Stimulated activated CD4-positive, alpha-beta T cell treated with anti-CD3 and anti-CD28 coated beads, Interleukin-15, amount 100 ng/mL, for 1 hour (primary cell): ENCODE measurements at regions not wholly inside any gene's neighbourhood (a gene's known extent, or its start where the extent isn't known, plus 50 kb on each side); places are given as distances from the start of the nearest gene placed in this dataset.

ENCODE experiments used
- DNase-seq, 2 donors: peaks; one replicate each; pipeline ENCODE4 v3.0.0-alpha.2; 2020; ENCODE audit warnings: low read depth in 1 of 2, low spot score in 1 of 2

DNA sequence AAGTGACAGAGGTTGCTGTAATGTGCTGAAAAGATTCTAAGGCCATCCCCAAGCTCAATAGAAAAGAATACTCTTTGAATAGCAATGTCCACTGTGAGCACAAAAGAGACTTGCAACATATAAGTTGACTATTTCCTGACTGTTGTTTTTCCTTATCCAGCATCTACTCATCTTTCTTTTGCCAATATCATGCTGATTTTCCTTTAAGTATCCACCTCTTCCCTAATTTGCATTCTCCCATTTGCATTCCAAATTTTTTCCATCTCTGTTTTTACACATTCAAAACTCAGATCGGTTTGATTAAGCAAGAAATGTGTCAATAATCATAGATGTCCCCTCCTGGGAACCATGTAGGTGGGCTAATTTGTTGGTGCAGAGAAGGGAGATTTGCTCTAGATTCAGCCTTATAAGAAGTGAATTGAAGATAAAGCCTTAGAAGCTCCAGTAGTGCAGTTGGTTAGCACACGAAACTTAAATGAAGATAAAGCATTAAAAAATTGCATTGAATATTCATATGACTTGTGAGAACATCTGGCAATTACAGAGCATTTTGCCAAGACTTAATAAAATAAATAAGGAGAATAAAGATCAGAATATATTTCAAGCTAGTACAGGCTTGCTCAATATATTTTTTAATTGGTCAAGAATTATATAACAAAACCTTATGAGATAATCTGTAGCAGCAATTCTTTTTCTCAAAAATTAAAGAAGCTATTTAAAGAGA, 267.6 kb downstream of the TMEM167A start:
- DNase-seq: no peak

DNA sequence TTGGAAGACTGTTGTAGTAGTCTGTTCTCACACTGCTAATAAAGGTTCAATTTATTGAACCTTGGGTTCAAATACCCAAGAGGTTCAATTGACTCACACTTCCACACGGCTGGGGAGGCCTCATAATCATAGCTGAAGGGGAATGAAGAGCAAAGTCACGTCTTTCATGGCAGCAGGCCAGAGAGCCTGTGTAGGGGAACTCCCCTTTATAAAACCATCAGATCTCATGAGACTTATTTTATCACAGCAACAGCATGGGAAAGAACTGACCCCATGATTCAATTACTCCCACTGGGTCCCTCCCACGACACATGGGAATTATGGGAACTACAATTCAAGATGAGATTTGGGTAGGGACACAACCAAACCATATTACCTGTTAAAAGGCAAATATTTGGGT, 268.2 kb downstream of the TMEM167A start:
- DNase-seq: no peak

DNA sequence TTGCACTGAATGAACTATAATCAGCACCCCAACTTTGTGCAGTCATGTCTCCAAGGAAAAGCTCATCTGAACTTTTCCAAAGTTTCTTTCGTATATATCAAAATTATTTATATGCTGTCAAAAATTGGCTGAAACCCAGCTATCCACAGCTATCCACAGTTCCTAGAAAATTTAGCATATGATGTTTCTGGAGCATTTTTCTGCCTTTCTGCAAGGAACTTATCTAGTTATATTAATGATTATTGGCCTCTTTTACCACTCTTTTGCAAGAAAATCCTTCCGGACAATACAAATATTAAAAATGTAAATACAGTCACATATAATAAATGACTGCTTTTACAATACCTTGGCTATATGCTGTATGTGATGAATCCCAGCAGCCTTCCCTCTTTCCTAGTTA, 270.2 kb downstream of the TMEM167A start:
- DNase-seq: no peak

DNA sequence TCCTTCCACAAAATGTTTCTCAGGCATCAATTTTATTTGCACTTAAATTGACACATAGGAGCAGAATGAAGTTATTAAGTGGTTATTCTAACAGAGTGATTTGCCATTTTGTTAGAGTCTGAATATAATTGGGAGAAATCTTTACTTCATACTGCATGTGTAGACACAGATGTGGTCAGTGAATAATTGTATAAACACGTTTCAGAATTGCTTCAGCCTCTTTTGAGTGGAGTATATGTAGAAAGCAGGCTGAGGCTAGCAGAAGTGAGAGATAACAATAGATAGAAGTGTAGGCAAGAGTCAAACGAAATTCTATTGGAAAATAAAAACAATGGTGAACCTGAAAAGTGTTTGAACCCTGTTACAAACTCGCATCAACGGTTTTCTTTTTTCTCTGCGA, 270.7 kb downstream of the TMEM167A start:
- DNase-seq: no peak

DNA sequence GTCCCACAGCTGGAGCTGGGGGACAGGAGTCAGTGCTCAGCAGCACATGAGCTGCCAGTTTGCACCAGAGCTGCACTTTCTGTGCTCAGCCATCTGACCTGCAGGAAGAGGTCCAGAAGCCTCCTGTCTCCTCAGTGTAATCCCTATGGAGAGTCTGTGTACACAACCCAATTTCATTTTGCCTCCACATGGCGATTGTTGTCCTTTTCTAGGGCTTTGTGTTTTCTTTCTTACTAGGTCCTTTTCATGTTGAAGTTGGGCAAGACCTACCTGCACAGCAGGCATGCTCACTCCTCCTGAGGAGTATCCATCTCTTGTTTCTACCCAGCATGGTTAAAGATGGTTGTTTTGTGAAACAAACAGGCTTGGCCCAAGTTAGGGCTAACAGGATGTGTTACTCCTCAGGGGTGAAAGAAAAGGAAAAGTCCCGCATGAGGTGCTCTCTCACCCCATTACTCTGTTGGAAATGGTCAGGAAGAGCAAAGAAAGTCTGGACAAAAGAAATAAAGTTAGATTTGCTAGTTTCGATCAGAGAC, 273.0 kb downstream of the TMEM167A start:
- DNase-seq: no peak

DNA sequence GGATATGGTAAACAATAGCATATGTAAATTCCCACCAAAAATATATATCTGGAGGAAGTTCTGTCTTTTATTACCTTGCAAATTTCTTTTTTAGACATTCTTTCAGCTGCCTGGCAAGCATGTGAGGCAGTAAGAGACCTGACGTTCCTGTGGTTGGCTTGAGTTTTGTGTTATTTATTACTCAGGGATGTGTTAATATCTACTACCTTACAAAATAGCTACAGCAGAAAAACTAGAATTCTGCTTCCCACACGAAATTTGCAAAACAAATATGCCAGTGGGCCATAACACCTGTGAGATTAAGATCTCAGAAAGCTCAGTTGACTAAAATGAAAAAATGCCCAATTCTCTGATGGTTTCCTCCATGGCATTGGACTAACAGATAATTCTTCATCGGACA, 274.2 kb downstream of the TMEM167A start:
- DNase-seq: no peak

DNA sequence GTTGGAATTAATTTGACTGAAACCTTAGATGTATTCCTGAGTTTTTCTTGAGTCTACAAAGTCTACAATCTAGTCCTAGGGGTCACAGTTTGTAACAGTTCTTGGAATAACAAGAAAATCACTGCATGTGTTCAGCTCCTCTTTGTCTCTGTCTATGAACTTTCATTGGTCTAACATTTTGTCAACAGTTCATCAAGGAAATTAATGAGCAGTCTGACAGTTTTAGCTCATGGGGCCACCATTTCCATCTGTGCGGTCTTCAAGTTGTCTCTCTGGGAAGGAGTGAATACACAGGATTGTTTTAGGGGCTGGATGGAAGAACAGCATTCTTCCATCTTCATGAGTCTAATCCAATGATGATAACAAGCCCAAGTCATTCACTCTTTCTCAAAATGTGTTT, 276.4 kb downstream of the TMEM167A start:
- DNase-seq: no peak

DNA sequence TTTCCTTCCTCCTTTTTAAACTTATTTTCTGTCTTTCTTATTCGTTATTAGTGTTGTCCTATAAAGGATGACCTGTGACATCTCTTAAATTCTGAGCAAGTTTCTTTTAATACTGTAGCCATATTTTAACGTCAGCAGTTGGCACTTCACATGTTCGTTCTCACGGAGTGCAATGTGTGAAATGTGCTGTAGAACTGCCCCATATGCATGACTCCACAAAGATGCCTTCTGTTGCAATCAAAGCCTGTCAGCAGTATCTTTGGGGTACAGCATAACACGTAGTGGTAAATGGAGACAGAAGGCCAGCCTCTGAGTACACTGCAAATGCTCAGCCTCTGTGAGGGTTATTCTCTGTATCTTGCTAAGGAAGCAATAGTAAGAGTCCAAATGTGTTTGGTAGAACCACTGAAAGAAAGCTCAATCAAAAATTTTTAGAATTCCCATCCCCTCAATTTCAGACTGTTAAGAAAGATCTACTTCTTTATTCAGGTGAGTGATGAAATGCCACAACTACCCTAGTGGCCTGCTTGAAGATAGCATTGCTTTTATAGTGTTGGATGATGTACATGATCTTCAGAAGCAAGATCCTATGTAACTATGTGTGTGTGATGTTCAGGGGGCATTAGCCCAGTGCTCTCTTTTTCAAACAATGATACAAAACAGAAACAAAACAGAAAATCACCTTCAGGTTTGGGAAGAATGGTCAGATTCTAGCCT, 277.7 kb downstream of the TMEM167A start:
- no peak for DNase-seq

DNA sequence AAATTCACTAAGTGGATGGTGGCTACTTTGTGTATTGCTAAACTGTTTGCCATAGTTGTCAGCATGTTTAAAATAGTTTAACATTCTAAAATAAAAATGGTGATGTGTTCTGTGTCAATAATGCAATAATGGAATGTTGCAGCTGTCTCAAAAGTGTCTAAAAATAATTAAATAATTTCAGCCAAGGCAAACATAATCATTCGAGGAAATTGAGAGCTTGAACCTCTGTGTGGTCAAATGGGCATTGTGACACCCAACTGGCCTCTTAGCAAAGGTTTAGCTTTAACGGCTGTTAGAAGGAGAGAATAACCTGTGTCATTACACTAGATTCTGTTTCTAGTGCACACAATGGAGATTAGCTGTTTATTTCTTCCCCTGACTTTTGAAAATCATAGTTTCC, 278.5 kb downstream of the TMEM167A start:
- no peak for DNase-seq

DNA sequence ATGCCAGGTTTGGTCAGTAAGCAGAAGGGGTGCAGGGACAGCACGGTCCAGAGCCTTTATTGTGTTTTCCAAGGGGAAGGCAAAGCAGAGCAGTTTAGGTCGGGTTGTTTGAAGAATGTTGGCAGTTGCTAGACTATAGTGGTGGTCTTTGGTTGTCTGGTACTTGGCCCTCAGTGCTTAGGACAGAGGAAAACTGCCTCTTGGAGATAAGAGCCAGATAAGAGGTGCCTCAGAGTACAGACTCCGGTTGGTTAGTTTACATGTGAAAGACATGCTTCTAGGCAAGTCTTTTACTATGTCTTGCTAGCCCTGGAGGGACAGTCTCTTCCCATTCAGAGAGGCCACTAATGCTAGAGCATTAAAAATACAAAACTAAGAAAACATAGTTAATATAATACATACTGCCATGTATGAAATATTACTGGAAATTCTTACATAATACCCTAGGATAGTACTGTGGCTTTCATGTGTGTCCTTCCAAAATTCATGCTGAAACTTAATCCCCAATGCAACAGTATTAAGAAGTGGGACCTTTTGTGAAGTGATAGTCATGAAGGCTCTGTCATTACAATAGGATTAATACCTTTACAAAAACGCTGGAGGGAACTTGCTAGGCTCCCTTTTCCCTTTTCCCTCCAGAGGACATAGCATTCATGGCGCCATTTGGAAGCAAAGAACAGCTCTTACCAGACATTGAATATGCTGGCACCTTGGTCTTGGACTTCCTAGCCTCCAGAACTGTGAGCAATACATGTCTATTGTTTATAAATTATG, 280.4 kb downstream of the TMEM167A start:
- no peak for DNase-seq

DNA sequence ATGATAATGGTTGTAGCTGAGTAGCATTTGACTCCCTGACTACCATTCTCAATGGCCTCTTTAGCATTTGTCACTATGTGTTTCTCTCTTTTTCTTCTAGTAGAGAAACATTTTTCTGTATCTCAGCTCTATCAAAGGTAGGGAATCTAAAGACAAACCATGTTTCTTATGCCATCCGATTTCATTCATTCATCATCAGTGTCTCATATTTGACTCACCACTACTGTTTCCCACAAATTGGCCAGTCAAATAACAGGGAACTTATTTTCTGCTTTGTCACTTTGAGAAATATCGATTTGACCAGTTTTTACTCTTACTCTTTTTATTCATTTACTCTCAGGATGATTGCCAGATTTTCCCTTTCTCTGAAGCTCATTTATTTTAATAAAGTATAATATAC, 282.3 kb downstream of the TMEM167A start:
- no peak for DNase-seq

DNA sequence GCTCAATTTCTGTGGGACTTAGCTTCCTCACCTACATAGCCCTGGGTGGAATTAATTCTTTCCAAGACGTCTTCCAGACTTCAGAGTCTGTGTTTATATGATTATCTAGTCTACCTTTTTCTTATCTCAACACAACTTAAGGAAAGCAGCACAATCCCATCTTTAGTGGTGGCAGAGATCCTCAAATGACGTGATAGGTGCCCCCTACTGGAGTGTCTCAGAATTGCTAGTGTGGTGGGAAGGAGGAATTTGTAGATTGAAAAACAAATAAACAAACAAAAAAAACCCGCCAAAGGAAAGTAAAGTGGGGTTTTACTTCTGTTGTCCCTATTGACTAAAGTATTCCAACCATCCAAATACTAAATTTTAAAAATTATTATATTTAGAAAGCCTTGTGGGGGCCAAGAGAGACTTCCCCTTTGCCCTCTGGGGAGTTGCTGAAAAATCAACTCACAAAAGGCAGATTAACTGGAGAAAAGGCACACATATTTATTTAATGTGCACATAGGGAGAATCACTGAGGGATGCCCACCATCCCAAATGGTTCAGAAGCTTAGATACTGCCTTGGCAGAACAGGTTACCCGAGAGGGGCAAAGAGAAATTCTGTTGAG, 283.3 kb downstream of the TMEM167A start:
- no peak for DNase-seq

DNA sequence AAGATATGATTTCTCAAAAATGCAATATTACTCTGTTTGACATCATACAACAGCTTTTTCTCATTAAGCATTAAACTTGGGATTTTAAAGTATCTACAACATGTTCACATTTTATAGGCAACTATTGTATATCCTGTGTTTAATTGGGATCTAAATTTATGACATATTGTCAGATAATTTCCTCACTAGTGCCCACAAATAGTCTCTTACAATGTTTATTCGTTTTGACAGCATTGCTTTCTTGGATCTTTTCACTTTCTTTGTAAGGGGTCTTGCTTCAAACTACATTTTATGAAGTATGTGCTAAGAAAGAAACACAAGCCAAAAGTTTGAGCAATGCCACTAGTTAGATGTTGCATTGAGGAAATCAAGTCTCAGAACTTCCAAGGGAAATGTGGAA, 285.1 kb downstream of the TMEM167A start:
- DNase-seq: no peak

DNA sequence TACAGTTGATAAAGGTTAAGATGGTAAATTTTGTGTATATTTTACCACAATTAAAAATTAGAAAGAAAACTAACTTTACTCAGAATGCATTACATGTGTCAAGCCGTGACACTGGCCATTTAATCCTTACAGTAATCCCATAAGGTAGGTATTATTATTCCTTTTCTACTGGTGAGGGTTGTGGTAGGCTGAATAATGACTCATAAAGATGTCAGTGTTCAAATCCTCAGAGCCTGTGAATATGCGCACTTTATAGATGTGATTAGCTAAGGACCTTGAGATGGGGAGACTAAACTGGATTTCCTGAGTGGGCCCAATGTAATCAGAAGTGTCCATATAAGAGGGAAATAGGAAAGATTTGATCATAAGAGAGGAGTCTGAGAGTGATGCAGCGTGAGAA, 288.1 kb downstream of the TMEM167A start:
- DNase-seq: no peak

DNA sequence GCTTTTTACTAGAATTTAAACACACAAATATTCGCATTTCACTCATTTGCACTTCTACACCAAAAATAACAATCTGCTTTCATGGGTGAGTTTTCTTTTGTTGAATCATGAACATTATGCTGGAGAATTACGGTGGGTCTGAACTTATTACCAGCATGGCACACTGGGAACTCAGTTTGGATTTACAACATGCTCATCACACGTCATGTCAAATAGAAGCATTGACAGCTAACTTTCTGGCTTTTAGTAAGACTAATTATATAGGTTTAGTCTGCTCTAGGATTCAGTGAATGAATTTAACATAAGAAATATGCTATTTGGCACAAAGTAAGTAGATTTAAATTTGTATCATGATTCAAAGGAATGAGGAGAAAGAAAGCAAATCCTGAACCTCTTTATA, 290.4 kb downstream of the TMEM167A start:
- DNase-seq: no peak

DNA sequence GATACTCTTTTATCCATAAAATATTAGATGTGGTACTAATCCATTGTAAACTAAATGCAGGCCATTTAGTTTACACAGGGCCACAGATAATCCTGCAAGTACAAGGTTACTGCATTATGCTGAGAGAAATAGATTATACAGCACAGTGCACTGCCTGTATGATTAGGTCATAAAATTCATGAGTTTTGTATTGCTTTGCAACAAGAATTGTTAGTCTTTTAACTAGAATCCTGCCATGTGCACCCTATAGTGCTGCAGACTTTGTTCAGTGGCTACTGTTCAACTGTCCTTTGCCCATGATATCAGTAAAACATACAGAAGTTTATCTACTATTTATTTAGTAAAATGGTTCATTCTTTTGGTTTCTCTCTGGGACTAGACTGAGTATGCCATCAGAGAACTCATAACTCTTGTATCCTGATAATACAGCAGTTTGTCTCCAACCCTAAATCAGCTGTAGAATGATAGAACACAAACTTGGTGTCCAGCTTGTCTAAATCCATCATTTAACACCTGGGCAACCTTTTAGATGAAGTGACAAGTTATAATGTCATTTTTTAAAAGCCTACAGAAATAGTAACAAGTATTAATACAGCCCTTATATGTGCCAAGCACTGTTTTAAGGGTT, 291.2 kb downstream of the TMEM167A start:
- no peak for DNase-seq

DNA sequence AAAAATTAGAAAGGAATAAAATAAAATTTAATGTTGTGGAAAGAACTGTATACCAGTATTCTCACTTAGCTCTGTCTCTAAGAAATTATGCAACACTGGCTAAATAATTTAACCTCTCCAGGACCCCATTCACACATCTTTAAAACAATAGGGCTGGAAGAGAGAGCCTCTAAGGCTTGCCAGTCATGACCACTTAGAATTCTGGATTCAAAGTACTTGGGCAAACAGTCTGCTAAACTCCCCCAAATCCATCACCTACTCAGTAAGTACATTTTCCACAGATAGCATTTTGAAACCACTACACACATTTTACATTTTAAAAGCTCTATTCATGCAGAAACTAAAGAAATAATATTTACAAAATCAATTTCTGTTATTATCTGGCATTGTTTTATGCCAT, 291.7 kb downstream of the TMEM167A start:
- no peak for DNase-seq

DNA sequence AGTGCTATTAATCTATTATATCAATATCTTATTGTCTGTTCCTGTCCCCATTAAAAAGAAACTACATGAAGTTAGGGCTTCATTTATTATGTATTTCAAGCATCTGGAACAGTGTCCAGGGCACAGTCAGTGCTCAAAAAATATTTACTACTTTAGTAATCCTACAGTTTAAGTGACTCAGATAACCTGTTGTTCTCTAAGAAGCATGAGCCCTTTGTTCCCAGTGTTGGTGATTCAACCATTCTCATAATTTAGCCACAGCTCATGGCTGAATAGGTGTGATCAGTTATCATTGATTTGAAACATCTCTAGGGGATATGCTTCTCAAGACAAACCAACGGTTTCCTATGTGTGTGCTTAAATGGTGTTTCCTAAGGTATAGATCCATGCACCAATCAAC, 292.7 kb downstream of the TMEM167A start:
- no peak for DNase-seq

DNA sequence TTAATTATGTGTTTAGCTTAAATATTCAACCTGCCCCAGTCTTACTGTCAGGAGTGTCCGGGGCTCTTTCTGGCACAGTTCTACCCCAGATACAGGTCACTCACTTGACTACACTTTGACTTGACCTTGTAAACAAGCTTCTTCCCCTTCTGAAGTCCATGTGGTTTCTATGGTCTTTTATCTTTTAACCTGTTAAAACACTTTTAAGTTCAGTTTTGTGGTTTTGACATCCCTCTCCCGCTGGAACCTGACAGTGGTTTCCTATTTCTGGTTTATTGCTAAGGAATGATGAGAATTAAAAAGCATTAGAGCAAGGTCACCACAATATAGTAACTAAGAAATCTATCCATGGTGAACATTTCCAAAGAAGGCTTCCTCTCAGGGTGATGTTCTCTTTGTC, 300.1 kb downstream of the TMEM167A start:
- DNase-seq: no peak

DNA sequence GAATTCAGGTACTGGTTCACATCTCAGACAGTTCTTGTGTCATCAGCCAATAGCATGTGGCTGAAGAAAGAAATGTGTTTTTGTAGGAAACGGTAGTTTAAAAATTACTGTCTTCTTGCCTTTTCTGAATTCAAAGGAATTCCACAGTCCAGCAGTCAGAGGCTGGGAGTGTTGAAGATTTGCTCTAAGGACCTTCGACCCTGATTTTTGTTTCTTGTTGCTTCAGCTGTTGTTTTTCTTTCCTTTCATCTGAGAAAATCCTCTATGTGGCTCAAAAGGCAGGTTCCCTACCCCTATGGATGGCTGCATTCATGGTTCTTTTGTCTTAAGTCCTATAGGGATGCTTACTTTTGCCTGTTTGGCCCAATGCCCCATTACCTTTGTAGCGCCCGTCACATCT, 304.9 kb downstream of the TMEM167A start:
- DNase-seq: no peak

DNA sequence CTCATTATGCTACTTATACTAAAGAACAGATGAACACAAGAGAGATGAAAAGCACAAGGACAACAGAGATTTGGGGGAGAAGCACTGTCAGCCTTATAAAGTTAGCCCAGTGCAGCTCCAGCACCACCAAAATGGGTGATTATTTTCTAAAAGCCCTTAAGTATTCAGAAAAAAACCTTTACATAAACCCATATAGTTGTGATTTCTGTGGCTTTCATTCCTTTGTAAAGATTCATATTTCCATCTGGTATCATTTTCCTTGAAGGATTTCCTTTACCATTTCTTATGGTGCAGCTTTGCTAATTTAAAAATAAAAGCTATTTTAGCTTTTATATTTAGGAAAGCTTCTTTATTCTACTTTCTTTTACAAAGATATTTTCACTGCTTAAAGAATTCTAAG, 311.0 kb downstream of the TMEM167A start:
- no peak for DNase-seq
